ENCODE measurements at regions not wholly inside any gene's neighbourhood (a gene's known extent, or its start where the extent isn't known, plus 50 kb on each side); places are given as distances from the start of the nearest gene placed in this dataset.

- Histone ChIP-seq H3K4me3 (no peak overlapping the region), H3K27ac (peak overlapping the region; percentile 23 to 41 (median 30))
- DNase-seq: peak; percentile 57
Measured at GRCh38 chr15:57792724-57793449, 86.4 kb downstream of the POLR2M start.

GRCh38 chr15:57795261-57795660 is 88.7 kb downstream of the POLR2M start:
- Histone ChIP-seq H3K9me3 (no peaks in the 10 kb centered on the region), H3K27ac (no peak overlapping the region), H3K27me3 (no peaks in the 10 kb centered on the region), H3K36me3 (no peaks in the 10 kb centered on the region), H3K4me1 (peaks cover 0 to 16% (median 11%) of the 10 kb centered on the region in 4 donors), H3K4me3 (no peak overlapping the region)
- in situ Hi-C loops (cut with MboI; ENCODE audit: low pct_ligation_motif_present in 1 of 4, low pct_unique_long_range_greater_than_20kb in 1 of 4, low sequenced_read_pairs in 3 of 4): no loop called here
- intact Hi-C loops (cut with DNase I; ENCODE audit: low total_unique reads): no loop called here
- DNase-seq: no peak
- TF ChIP-seq CTCF (IDR thresholded peaks at IDR 0.05): no peak
- TF ChIP-seq POLR2AphosphoS5 (IDR thresholded peaks at IDR 0.05): no peak
- TF ChIP-seq POLR2A (IDR thresholded peaks at IDR 0.05): no peak
- WGBS, 2 donors (ENCODE audit: low coverage in 1 of 2): 80 to 86% methylated on average over 1 to 6 of the region's 6 CpGs

More at GRCh38 chr15:57792724-57793449, 86.4 kb downstream of the POLR2M start:
- peak in 1 of 3 donors; percentile 32 for TF ChIP-seq POLR2AphosphoS5 (IDR thresholded peaks at IDR 0.05)
- TF ChIP-seq EP300 (IDR thresholded peaks at IDR 0.05; ENCODE audit: low read depth): no peak
- TF ChIP-seq CTCF (IDR thresholded peaks at IDR 0.05): no peak
- no peak for TF ChIP-seq POLR2A (IDR thresholded peaks at IDR 0.05)
- H3K4me1 ChIP-seq: peaks cover 0 to 16% (median 11%) of the 10 kb centered on the region in 4 donors
- no peaks in the 10 kb centered on the region for H3K36me3 ChIP-seq
- in situ Hi-C loops (cut with MboI; ENCODE audit: low pct_ligation_motif_present in 1 of 4, low pct_unique_long_range_greater_than_20kb in 1 of 4, low sequenced_read_pairs in 3 of 4): no loop called here
- intact Hi-C loops (cut with DNase I; ENCODE audit: low total_unique reads): no loop called here
- WGBS, 2 donors (ENCODE audit: low coverage in 1 of 2): 42 to 47% methylated on average over 3 to 9 of the region's 9 CpGs
- H3K9me3 ChIP-seq: no peaks in the 10 kb centered on the region
- H3K27me3 ChIP-seq: no peaks in the 10 kb centered on the region

GRCh38 chr15:57796146-57796545 is 89.6 kb downstream of the POLR2M start:
- intact Hi-C loops (cut with DNase I; ENCODE audit: low total_unique reads): no loop called here

GRCh38 chr15:57797110-57797509 is 90.6 kb downstream of the POLR2M start:
- H3K9me3 ChIP-seq: no peaks in the 10 kb centered on the region
- peaks cover 0 to 16% (median 10%) of the 10 kb centered on the region in 4 donors for H3K4me1 ChIP-seq
- H3K36me3 ChIP-seq: no peaks in the 10 kb centered on the region
- WGBS, 2 donors (ENCODE audit: low coverage in 1 of 2): 56 to 76% methylated on average over 2 to 3 of the region's 3 CpGs
- no peaks in the 10 kb centered on the region for H3K27me3 ChIP-seq
- DNase-seq: no peak
- in situ Hi-C loops (cut with MboI; ENCODE audit: low pct_ligation_motif_present in 1 of 4, low pct_unique_long_range_greater_than_20kb in 1 of 4, low sequenced_read_pairs in 3 of 4): no loop called here
- intact Hi-C loops (cut with DNase I; ENCODE audit: low total_unique reads): no loop called here
- no peak for TF ChIP-seq EP300 (IDR thresholded peaks at IDR 0.05; ENCODE audit: low read depth)
- no peak for TF ChIP-seq CTCF (IDR thresholded peaks at IDR 0.05)
- TF ChIP-seq POLR2A (IDR thresholded peaks at IDR 0.05): no peak
- TF ChIP-seq POLR2AphosphoS5 (IDR thresholded peaks at IDR 0.05): no peak
- H3K4me3 ChIP-seq: no peak overlapping the region
- no peak overlapping the region for H3K27ac ChIP-seq

More at GRCh38 chr15:57796146-57796545, 89.6 kb downstream of the POLR2M start:
- Histone ChIP-seq H3K9me3 (no peaks in the 10 kb centered on the region), H3K4me3 (no peak overlapping the region), H3K27me3 (no peaks in the 10 kb centered on the region), H3K36me3 (no peaks in the 10 kb centered on the region), H3K27ac (no peak overlapping the region), H3K4me1 (peaks cover 0 to 16% (median 11%) of the 10 kb centered on the region in 4 donors)
- 100% methylated on average over 1 of the region's 1 CpG; no CpG with 5 or more reads in 1 of the 2 donors for WGBS, 2 donors (ENCODE audit: low coverage in 1 of 2)
- DNase-seq: no peak
- no peak for TF ChIP-seq POLR2AphosphoS5 (IDR thresholded peaks at IDR 0.05)
- in situ Hi-C loops (cut with MboI; ENCODE audit: low pct_ligation_motif_present in 1 of 4, low pct_unique_long_range_greater_than_20kb in 1 of 4, low sequenced_read_pairs in 3 of 4): no loop called here

All from transverse colon (tissue), 4 donors.